GM12878 (cell line): ENCODE measurements at regions not wholly inside any gene's neighbourhood (a gene's known extent, or its start where the extent isn't known, plus 50 kb on each side); places are given as distances from the start of the nearest gene placed in this dataset.

Experiments used
- ATAC-seq: fragments of 200-7000 bp; cut with Tn5 transposase; 3 replicates; pipeline ENCODE4 v1.9.1; 2020; ENCODE audit warnings: mild to moderate bottlenecking, moderate library complexity
- BruUV-seq: library from RNA; stranded (reverse); fragments of 400-500 nt; replicated peaks from 2 replicates; lab custom pipeline; 2021; lab: Mats Ljungman, UMichigan
- CTCF ChIA-PET: fragments of 300-600 bp; sonication (Branson Sonifier 250); formaldehyde crosslinking; extraction: SDS; loops from one replicate; lab custom pipeline; 2021; ENCODE audit warnings: inconsistent platforms; lab: Yijun Ruan, JAX
- POLR2A ChIA-PET: fragments of 350-600 bp; formaldehyde crosslinking; extraction: SDS; loops from one replicate; lab custom pipeline; 2021; ENCODE audit warnings: inconsistent platforms; lab: Charles Lee
- RAD21 ChIA-PET: fragments of 300-600 bp; sonication (Branson Sonifier 250); formaldehyde crosslinking; loops from one replicate; lab custom pipeline; 2023; ENCODE audit warnings: antibody characterized with exemption; ENCODE audit not compliant: unreplicated experiment; lab: Charles Lee
- SMC1A ChIA-PET: fragments of 300-600 bp; sonication (Branson Sonifier 250); formaldehyde crosslinking; loops from one replicate; lab custom pipeline; 2023; ENCODE audit not compliant: unreplicated experiment, uncharacterized antibody; lab: Charles Lee
- DNase-seq: peaks from one replicate; pipeline ENCODE4 v3.0.0-alpha.2; 2011; ENCODE audit warnings: low read depth, low spot score
- FAIRE-seq: peaks from 3 replicates; lab custom pipeline; 2011; peaks lifted over from hg19 to GRCh38; lab: Jason Lieb, UNC
- H2AFZ ChIP-seq: 2 replicates; pipeline ENCODE4 v1.6.0; 2011; ENCODE audit warnings: low read depth, low read length, control low read depth; ENCODE audit not compliant: control insufficient read depth
- H3K27ac ChIP-seq: 2 replicates; pipeline ENCODE4 v1.5.1; 2011; ENCODE audit warnings: control low read depth; ENCODE audit not compliant: control insufficient read depth, insufficient read depth
- H3K27me3 ChIP-seq, 2 experiments: replicated peaks in 1 of 2; 2 replicates each; pipeline versions ENCODE4 v1.6.0 to v1.6.1; 2011; ENCODE audit warnings: low read length in 1 of 2; ENCODE audit not compliant: control insufficient read depth in 2 of 2, insufficient read depth in 2 of 2
- H3K36me3 ChIP-seq, 2 experiments: 2 replicates each; pipeline ENCODE4 v1.5.1; 2011; ENCODE audit warnings: low read length in 1 of 2; ENCODE audit not compliant: control insufficient read depth in 2 of 2, insufficient read depth in 2 of 2
- H3K4me1 ChIP-seq: 2 replicates; pipeline ENCODE4 v1.6.1; 2011; ENCODE audit warnings: mild to moderate bottlenecking, low read length, moderate library complexity, mixed read lengths; ENCODE audit not compliant: control insufficient read depth, insufficient read depth
- H3K4me2 ChIP-seq: 2 replicates; pipeline ENCODE4 v1.6.0; 2011; ENCODE audit warnings: control low read depth; ENCODE audit not compliant: control insufficient read depth, insufficient read depth
- H3K4me3 ChIP-seq: fragments of 200-600 bp; sonication (generic); 2 replicates; pipeline ENCODE4 v1.5.1; 2016
- H3K79me2 ChIP-seq: 2 replicates; pipeline ENCODE4 v1.6.0; 2011; ENCODE audit warnings: low read length; ENCODE audit not compliant: control insufficient read depth, insufficient read depth
- H3K9ac ChIP-seq: 2 replicates; pipeline ENCODE4 v1.8.0; 2011; ENCODE audit warnings: low read length, control low read depth, mixed read lengths; ENCODE audit not compliant: control insufficient read depth, insufficient read depth
- H3K9me3 ChIP-seq: replicated peaks from 3 replicates; pipeline ENCODE4 v1.5.1; 2011; ENCODE audit warnings: mild to moderate bottlenecking, low read length; ENCODE audit not compliant: control insufficient read depth, insufficient read depth
- H4K20me1 ChIP-seq: 2 replicates; pipeline ENCODE4 v1.6.0; 2011; ENCODE audit not compliant: control insufficient read depth, insufficient read depth
- ASH2L ChIP-seq: fragments of 300-600, 200-600 bp; sonication (generic); IDR thresholded peaks from 2 replicates; pipeline ENCODE4 v1.6.1; 2017; ENCODE audit warnings: low read depth, mild to moderate bottlenecking, borderline replicate concordance
- ATF7 ChIP-seq: fragments of 450-650 bp; IDR thresholded peaks from 2 replicates; pipeline ENCODE4 v1.6.1; 2016; ENCODE audit warnings: low read depth, mild to moderate bottlenecking
- EZH2 ChIP-seq: IDR thresholded peaks from 2 replicates; pipeline ENCODE4 v1.6.1; 2012; ENCODE audit warnings: low read depth, mild to moderate bottlenecking, control low read depth, inconsistent platforms, low read length, borderline replicate concordance; ENCODE audit not compliant: control insufficient read depth
- HCFC1 ChIP-seq: fragments of 150-350 bp; IDR thresholded peaks from 2 replicates; pipeline ENCODE4 v1.6.1; 2014; ENCODE audit warnings: low read length
- MTA2 ChIP-seq: fragments of 450-650 bp; IDR thresholded peaks from 2 replicates; pipeline ENCODE4 v1.6.1; 2016; ENCODE audit warnings: low read depth, mild to moderate bottlenecking, moderate library complexity
- MYC ChIP-seq: IDR thresholded peaks from 2 replicates; pipeline ENCODE4 v1.6.1; 2011; ENCODE audit warnings: mild to moderate bottlenecking, low read length, moderate library complexity, inconsistent platforms; ENCODE audit not compliant: insufficient read depth, insufficient replicate concordance, insufficient read length, severe bottlenecking
- NFXL1 ChIP-seq: fragments of 450-650 bp; IDR thresholded peaks from 2 replicates; pipeline ENCODE4 v1.6.1; 2017; ENCODE audit warnings: antibody characterized with exemption, mild to moderate bottlenecking, borderline replicate concordance
- NR2F1 ChIP-seq: fragments of 450-650 bp; conservative IDR thresholded peaks from 2 replicates; pipeline ENCODE4 v1.6.1; 2017; ENCODE audit warnings: mild to moderate bottlenecking
- RAD51 ChIP-seq: fragments of 450-650 bp; IDR thresholded peaks from 2 replicates; pipeline ENCODE4 v1.6.1; 2016; ENCODE audit warnings: moderate library complexity, mild to moderate bottlenecking, inconsistent platforms
- RBBP5 ChIP-seq: fragments of 200-600 bp; sonication (generic); conservative IDR thresholded peaks from 2 replicates; pipeline ENCODE4 v1.6.1; 2016
- SREBF2 ChIP-seq: IDR thresholded peaks from 2 replicates; pipeline ENCODE4 v1.6.1; 2012; ENCODE audit warnings: mild to moderate bottlenecking, low read length
- TAF1 ChIP-seq: IDR thresholded peaks from 2 replicates; pipeline ENCODE4 v1.6.1; 2011; ENCODE audit warnings: mild to moderate bottlenecking, low read depth, low read length, borderline replicate concordance
- USF1 ChIP-seq: IDR thresholded peaks from 2 replicates; pipeline ENCODE4 v1.6.1; 2011; ENCODE audit warnings: borderline replicate concordance, low read depth, mild to moderate bottlenecking, moderate library complexity, mixed read lengths, low read length; ENCODE audit not compliant: insufficient read depth; ENCODE audit errors: extremely low read length
- ZBED1 ChIP-seq: IDR thresholded peaks from 2 replicates; pipeline ENCODE4 v1.6.1; 2016; ENCODE audit warnings: borderline replicate concordance
- WGBS: methylation state at CpG from one replicate; pipeline ENCODE4 v1.1.6; 2016; ENCODE audit warnings: low lambda C conversion rate; ENCODE audit not compliant: insufficient replicate concordance, insufficient coverage; ENCODE audit errors: missing lambda C conversion rate; 5-methylcytosine and 5-hydroxymethylcytosine counted together
- in situ Hi-C: fragments of 300-500 bp; cut with MboI; formaldehyde crosslinking; loops from 9 replicates; pipeline ENCODE4 v1.14.3; 2018; ENCODE audit warnings: mixed read lengths
- intact Hi-C: fragments of 100-400 bp; cut with micrococcal nuclease; formaldehyde crosslinking; loops from one replicate; pipeline ENCODE4 v1.14.2; 2022; ENCODE audit not compliant: unreplicated experiment
- TF ChIP-seq, protein P1 (sequence below): IDR thresholded peaks from 2 replicates; pipeline ENCODE4 v1.6.1; 2012; ENCODE audit warnings: mild to moderate bottlenecking, low read depth, low read length

DNA sequence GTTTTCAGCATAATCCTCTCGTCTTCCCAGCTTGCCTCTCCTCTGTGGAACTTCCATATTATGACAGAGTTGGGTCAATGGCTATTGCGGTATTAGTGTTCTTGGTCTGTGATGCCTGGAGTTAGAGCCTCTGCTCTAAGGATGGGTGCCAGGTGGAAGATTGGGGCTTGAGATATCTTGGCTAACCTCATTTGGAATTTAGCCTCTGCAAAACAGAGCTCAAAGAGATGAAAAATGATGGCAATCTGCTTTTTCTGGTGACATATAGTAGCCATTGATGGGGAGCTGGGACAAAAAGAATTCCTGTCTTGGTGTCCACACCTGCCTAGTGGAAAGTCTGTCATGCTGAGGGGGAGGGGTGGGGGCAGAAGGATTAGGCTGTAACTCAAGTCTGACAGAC is 152.1 kb downstream of the RPL10L start:
- Histone ChIP-seq H2AFZ (no peak overlapping the region), H3K9me3 (no peaks in the 10 kb centered on the region), H3K36me3 (no peaks in the 10 kb centered on the region), H4K20me1 (no peaks in the 10 kb centered on the region), H3K4me1 (no peaks in the 10 kb centered on the region), H3K27ac (no peak overlapping the region), H3K9ac (no peak overlapping the region), H3K4me3 (no peak overlapping the region), H3K27me3 (no peaks in the 10 kb centered on the region), H3K79me2 (no peaks in the 10 kb centered on the region), H3K4me2 (no peak overlapping the region)
- WGBS, result 0% methylated on average over 2 of the region's 2 CpGs
- no peak for DNase-seq
- in situ Hi-C loops (no loop called here), intact Hi-C loops (no loop called here)
- POLR2A ChIA-PET, result no interaction called here
- no peak for TF ChIP-seq USF1
- RAD21 ChIA-PET, result no interaction called here
- no peak for FAIRE-seq
- no peak for ATAC-seq
- no TSS peak for BruUV-seq
- CTCF ChIA-PET, result no interaction called here
- SMC1A ChIA-PET, result interaction anchor here (1.4 to 1.5 kb wide), 2 partner anchors 20 to 81 kb away, joined by 3 read pairs; no protein-coding TSS in a partner anchor

- no peak for FAIRE-seq
- no peak overlapping the region for H2AFZ ChIP-seq
- H3K9ac ChIP-seq, result no peak overlapping the region
- H3K36me3 ChIP-seq, result no peaks in the 10 kb centered on the region
- no peak overlapping the region for H3K4me3 ChIP-seq
- H3K4me1 ChIP-seq, result no peaks in the 10 kb centered on the region
- DNase-seq, result no peak
- no peaks in the 10 kb centered on the region for H3K27me3 ChIP-seq
- POLR2A ChIA-PET, result no interaction called here
- in situ Hi-C loops (no loop called here), intact Hi-C loops (no loop called here)
- SMC1A ChIA-PET, result no interaction called here
- H4K20me1 ChIP-seq, result no peaks in the 10 kb centered on the region
- no peak overlapping the region for H3K27ac ChIP-seq
- H3K9me3 ChIP-seq, result no peaks in the 10 kb centered on the region
- no peaks in the 10 kb centered on the region for H3K79me2 ChIP-seq
- H3K4me2 ChIP-seq, result no peak overlapping the region
- no peak for TF ChIP-seq ATF7
- no peak for TF ChIP-seq NR2F1
- no peak for TF ChIP-seq TAF1
- TF ChIP-seq RAD51, result no peak
- TF ChIP-seq, protein P1, sequence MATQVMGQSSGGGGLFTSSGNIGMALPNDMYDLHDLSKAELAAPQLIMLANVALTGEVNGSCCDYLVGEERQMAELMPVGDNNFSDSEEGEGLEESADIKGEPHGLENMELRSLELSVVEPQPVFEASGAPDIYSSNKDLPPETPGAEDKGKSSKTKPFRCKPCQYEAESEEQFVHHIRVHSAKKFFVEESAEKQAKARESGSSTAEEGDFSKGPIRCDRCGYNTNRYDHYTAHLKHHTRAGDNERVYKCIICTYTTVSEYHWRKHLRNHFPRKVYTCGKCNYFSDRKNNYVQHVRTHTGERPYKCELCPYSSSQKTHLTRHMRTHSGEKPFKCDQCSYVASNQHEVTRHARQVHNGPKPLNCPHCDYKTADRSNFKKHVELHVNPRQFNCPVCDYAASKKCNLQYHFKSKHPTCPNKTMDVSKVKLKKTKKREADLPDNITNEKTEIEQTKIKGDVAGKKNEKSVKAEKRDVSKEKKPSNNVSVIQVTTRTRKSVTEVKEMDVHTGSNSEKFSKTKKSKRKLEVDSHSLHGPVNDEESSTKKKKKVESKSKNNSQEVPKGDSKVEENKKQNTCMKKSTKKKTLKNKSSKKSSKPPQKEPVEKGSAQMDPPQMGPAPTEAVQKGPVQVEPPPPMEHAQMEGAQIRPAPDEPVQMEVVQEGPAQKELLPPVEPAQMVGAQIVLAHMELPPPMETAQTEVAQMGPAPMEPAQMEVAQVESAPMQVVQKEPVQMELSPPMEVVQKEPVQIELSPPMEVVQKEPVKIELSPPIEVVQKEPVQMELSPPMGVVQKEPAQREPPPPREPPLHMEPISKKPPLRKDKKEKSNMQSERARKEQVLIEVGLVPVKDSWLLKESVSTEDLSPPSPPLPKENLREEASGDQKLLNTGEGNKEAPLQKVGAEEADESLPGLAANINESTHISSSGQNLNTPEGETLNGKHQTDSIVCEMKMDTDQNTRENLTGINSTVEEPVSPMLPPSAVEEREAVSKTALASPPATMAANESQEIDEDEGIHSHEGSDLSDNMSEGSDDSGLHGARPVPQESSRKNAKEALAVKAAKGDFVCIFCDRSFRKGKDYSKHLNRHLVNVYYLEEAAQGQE, result no peak
- TF ChIP-seq RBBP5, result no peak
- no peak for TF ChIP-seq MTA2
- TF ChIP-seq ASH2L, result no peak
- no peak for TF ChIP-seq ZBED1
- no peak for TF ChIP-seq HCFC1
- TF ChIP-seq MYC, result no peak
- TF ChIP-seq NFXL1, result no peak
- TF ChIP-seq EZH2, result no peak
- no peak for TF ChIP-seq SREBF2
- RAD21 ChIA-PET, result no interaction called here
- CTCF ChIA-PET, result no interaction called here
- BruUV-seq, result no TSS peak
- no peak for ATAC-seq
- WGBS, result 31% methylated on average over 1 of the region's 1 CpG
Observed at GRCh38 chr14:46496409-46496808, 155.2 kb downstream of the RPL10L start.
